A673 (cell line): ENCODE measurements at regions not wholly inside any gene's neighbourhood (a gene's known extent, or its start where the extent isn't known, plus 50 kb on each side); places are given as distances from the start of the nearest gene placed in this dataset.

ENCODE experiments used
- BruUV-seq: library from RNA; stranded (reverse); fragments of 400-500 nt; replicated peaks from 2 replicates; lab custom pipeline; 2021; lab: Mats Ljungman, UMichigan
- CTCF ChIA-PET: fragments of 300-600 bp; sonication (Branson Sonifier 250); formaldehyde crosslinking; loops from one replicate; lab custom pipeline; 2022; ENCODE audit warnings: antibody characterized with exemption; lab: Charles Lee
- POLR2A ChIA-PET: fragments of 300-600 bp; sonication (Branson Sonifier 250); formaldehyde crosslinking; loops from one replicate; lab custom pipeline; 2022; ENCODE audit warnings: antibody characterized with exemption; ENCODE audit not compliant: low non-redundant PET; lab: Charles Lee
- DNase-seq: peaks from one replicate; pipeline ENCODE4 v3.0.0-alpha.2; 2015; ENCODE audit warnings: low spot score
- H3K27ac ChIP-seq: fragments of 200-600 bp; sonication (generic); 2 replicates; pipeline ENCODE4 v1.5.1; 2016; ENCODE audit warnings: mixed run types, low read depth, mild to moderate bottlenecking, mixed read lengths, antibody characterized with exemption, low read length; ENCODE audit not compliant: poor library complexity, severe bottlenecking
- H3K27me3 ChIP-seq: fragments of 200-600 bp; sonication (generic); replicated peaks from 2 replicates; pipeline ENCODE4 v1.6.1; 2017; ENCODE audit warnings: mixed run types, low read depth, mild to moderate bottlenecking, mixed read lengths, antibody characterized with exemption, low read length; ENCODE audit not compliant: insufficient read depth, poor library complexity
- H3K36me3 ChIP-seq: fragments of 200-600 bp; sonication (generic); 2 replicates; pipeline ENCODE4 v1.6.1; 2016; ENCODE audit warnings: mixed run types, mild to moderate bottlenecking, mixed read lengths, antibody characterized with exemption, low read length; ENCODE audit not compliant: insufficient read depth, poor library complexity, severe bottlenecking
- H3K4me1 ChIP-seq: fragments of 200-600 bp; sonication (generic); 2 replicates; pipeline ENCODE4 v1.6.1; 2017; ENCODE audit warnings: mixed run types, mild to moderate bottlenecking, mixed read lengths, antibody characterized with exemption, low read length; ENCODE audit not compliant: insufficient read depth, poor library complexity, severe bottlenecking
- H3K4me3 ChIP-seq: fragments of 200-600 bp; sonication (generic); 2 replicates; pipeline ENCODE4 v1.5.1; 2016; ENCODE audit warnings: low read depth, mixed run types, mild to moderate bottlenecking, mixed read lengths, low read length; ENCODE audit not compliant: poor library complexity, severe bottlenecking
- H3K9me3 ChIP-seq: fragments of 200-600 bp; sonication (generic); 2 replicates; pipeline ENCODE4 v1.6.1; 2016; ENCODE audit warnings: mixed run types, low read depth, mild to moderate bottlenecking, mixed read lengths, antibody characterized with exemption, low read length; ENCODE audit not compliant: poor library complexity, severe bottlenecking
- CTCF ChIP-seq: fragments of 300-800, 200-600 bp; sonication (generic); conservative IDR thresholded peaks from 2 replicates; pipeline ENCODE4 v1.5.1; 2017; ENCODE audit warnings: low read depth, mild to moderate bottlenecking, antibody characterized with exemption, low read length, moderate library complexity, mixed read lengths
- EZH2 ChIP-seq: fragments of 200-600 bp; sonication (generic); IDR thresholded peaks from 2 replicates; pipeline ENCODE4 v1.6.1; 2017; ENCODE audit warnings: borderline replicate concordance, low read depth, mild to moderate bottlenecking, mixed read lengths, antibody characterized with exemption, low read length; ENCODE audit not compliant: poor library complexity, severe bottlenecking
- intact Hi-C: fragments of 100-400 bp; cut with micrococcal nuclease; formaldehyde crosslinking; loops from one replicate; pipeline ENCODE4 v1.10.0; 2022; ENCODE audit not compliant: unreplicated experiment

DNA sequence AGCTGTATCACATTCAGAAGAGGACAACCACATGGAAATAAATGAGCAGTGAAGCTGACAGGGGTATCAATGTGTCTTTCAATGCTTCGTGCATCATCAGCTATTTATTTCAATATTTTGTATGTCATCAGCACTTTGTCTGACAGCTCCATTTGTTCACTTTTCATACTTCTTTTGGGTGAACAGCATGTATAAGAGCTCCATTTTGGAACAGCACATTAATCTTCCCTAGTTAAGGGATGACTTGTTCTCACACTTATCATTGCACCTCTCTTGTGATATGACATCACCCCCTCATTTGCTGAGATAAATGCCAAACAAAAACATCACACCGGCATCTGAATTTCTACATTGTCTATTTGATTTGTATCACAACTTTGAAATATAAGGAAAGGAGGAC, 190.6 kb upstream of the SAMSN1 start:
- H3K27ac ChIP-seq: no peak overlapping the region
- no peaks in the 10 kb centered on the region for H3K27me3 ChIP-seq
- H3K9me3 ChIP-seq: no peaks in the 10 kb centered on the region
- DNase-seq: no peak
- no peaks in the 10 kb centered on the region for H3K36me3 ChIP-seq
- POLR2A ChIA-PET: no interaction called here
- intact Hi-C loops: loop anchor here (5.0 to 10.0 kb wide), 3 partner anchors 292 to 482 kb away; no protein-coding TSS in a partner anchor
- TF ChIP-seq CTCF: no peak
- no peak for TF ChIP-seq EZH2
- CTCF ChIA-PET: interaction anchor here (1.2 kb wide), 1 partner anchor 430 kb away, joined by 5 read pairs; no protein-coding TSS in a partner anchor
- BruUV-seq: no TSS peak
- no peaks in the 10 kb centered on the region for H3K4me1 ChIP-seq
- H3K4me3 ChIP-seq: no peak overlapping the region

DNA sequence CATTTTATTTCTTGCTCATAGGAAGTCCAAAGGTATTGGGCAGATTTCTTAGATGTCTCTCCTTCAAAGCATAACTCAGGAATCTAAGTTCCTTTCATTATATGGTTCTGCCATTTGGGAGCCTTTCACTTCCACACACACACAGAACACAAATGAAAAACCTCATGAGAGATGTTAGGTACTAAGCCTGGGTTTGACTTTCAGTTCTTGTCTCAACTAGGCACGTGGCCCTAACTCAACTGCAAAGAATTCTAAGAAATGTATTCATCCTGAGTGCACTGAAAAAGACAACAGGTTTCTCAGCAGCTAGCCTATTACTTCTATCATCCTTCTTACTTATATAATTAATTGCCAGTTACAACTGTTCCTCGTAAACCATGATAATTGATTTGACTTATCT, 190.0 kb upstream of the SAMSN1 start:
- no peak for DNase-seq
- TF ChIP-seq CTCF (no peak), EZH2 (no peak)
- Histone ChIP-seq H3K9me3 (no peaks in the 10 kb centered on the region), H3K27me3 (no peaks in the 10 kb centered on the region), H3K36me3 (no peaks in the 10 kb centered on the region), H3K27ac (no peak overlapping the region), H3K4me1 (no peaks in the 10 kb centered on the region), H3K4me3 (no peak overlapping the region)
- no TSS peak for BruUV-seq
- intact Hi-C loops: loop anchor here (5.0 to 10.0 kb wide), 3 partner anchors 291 to 481 kb away; no protein-coding TSS in a partner anchor
- POLR2A ChIA-PET: no interaction called here
- CTCF ChIA-PET: interaction anchor here (1.2 kb wide), 1 partner anchor 430 kb away, joined by 5 read pairs; no protein-coding TSS in a partner anchor

DNA sequence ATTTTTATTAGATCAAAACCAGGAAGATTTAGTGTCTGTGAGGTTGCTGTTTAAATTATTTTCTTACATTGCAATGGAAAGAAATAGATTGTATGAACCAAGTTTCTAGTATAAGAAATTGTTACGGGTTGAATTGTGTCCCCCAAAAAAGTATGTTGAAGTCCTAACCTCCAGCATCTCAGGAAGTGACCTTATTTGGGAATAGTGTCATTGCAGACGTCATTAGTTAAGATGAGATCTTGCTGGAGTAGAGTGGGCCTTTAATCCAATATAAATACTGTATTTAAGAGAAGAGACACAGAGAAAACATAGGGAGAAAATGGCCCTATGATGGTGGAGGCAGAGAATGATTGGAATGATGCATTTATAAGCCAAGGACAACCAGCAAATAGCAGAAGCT, 188.7 kb upstream of the SAMSN1 start:
- POLR2A ChIA-PET: no interaction called here
- CTCF ChIA-PET: no interaction called here
- intact Hi-C loops: loop anchor here (5.0 to 10.0 kb wide), 3 partner anchors 290 to 480 kb away; no protein-coding TSS in a partner anchor

More for the DNA sequence above, 188.7 kb upstream of the SAMSN1 start:
- no peaks in the 10 kb centered on the region for H3K36me3 ChIP-seq
- no peaks in the 10 kb centered on the region for H3K4me1 ChIP-seq
- TF ChIP-seq EZH2: no peak
- no peak for TF ChIP-seq CTCF
- BruUV-seq: no TSS peak
- no peak for DNase-seq
- H3K27me3 ChIP-seq: no peaks in the 10 kb centered on the region
- H3K27ac ChIP-seq: no peak overlapping the region
- H3K4me3 ChIP-seq: no peak overlapping the region
- H3K9me3 ChIP-seq: no peaks in the 10 kb centered on the region
